Psoas muscle (tissue), 7 donors: ENCODE measurements at regions not wholly inside any gene's neighbourhood (a gene's known extent, or its start where the extent isn't known, plus 50 kb on each side); places are given as distances from the start of the nearest gene placed in this dataset.

Experiments
- ATAC-seq, 4 donors: fragments of 200-7000 bp; cut with Tn5 transposase; one replicate each; pipeline ENCODE4 v1.9.1; 2020; ENCODE audit warnings: moderate library complexity in 3 of 4, mild to moderate bottlenecking in 2 of 4
- DNase-seq, 2 donors: peaks; one replicate each; pipeline ENCODE4 v3.0.0-alpha.2; 2020
- H3K27ac ChIP-seq: fragments of 200-600 bp; one replicate; pipeline ENCODE4 v1.8.0; 2022
- H3K27me3 ChIP-seq, 3 donors: fragments of 200-600 bp in 1 of 3; one replicate each; pipeline versions ENCODE4 v1.6.1 to v1.8.0; 2013 to 2022; ENCODE audit warnings: low read length in 2 of 3, mild to moderate bottlenecking in 2 of 3, moderate library complexity in 1 of 3; ENCODE audit not compliant: insufficient read depth in 3 of 3
- H3K36me3 ChIP-seq, 2 donors: fragments of 200-600 bp in 1 of 2; one replicate each; pipeline versions ENCODE4 v1.6.1 to v1.8.0; 2013 to 2022; ENCODE audit warnings: low read depth in 1 of 2, mild to moderate bottlenecking in 1 of 2, moderate library complexity in 1 of 2; ENCODE audit not compliant: insufficient read depth in 1 of 2
- H3K4me1 ChIP-seq: fragments of 200-600 bp; one replicate; pipeline ENCODE4 v1.8.0; 2022
- H3K4me3 ChIP-seq: fragments of 200-600 bp; one replicate; pipeline ENCODE4 v1.8.0; 2022; ENCODE audit warnings: mild to moderate bottlenecking
- H3K9me3 ChIP-seq: fragments of 200-600 bp; one replicate; pipeline ENCODE4 v1.8.0; 2022
- WGBS, 3 donors: extraction: QIAGEN DNeasy Blood & Tissue Kit; methylation state at CpG; one replicate each; pipeline versions ENCODE4 v1.1.6 to v1.1.7; 2013; 5-methylcytosine and 5-hydroxymethylcytosine counted together
- intact Hi-C, 2 donors: fragments of 100-400 bp; cut with DNase I; formaldehyde crosslinking; loops; one replicate each; pipeline versions ENCODE4 v1.11.0 to v1.14.2; 2022
- TF ChIP-seq, protein P1 (sequence below): fragments of 200-600 bp; IDR thresholded peaks from one replicate; pipeline ENCODE4 v1.8.0; 2022; ENCODE audit warnings: antibody characterized with exemption
- donor health status: healthy with polysubstance abuse.
- donor health status: DM: no; HTN: no; CAD: no; lungs with moderate emphysema.
- donor health status: Bipolar disorder and iron deficiency.
- donor health status: healthy.
- donor health status: DM: yes; HTN: yes; CAD: no.
- donor health status: DM: no; HTN: no; CAD: no.
- donor health status: DM: yes; HTN: yes; CAD: no.

DNA sequence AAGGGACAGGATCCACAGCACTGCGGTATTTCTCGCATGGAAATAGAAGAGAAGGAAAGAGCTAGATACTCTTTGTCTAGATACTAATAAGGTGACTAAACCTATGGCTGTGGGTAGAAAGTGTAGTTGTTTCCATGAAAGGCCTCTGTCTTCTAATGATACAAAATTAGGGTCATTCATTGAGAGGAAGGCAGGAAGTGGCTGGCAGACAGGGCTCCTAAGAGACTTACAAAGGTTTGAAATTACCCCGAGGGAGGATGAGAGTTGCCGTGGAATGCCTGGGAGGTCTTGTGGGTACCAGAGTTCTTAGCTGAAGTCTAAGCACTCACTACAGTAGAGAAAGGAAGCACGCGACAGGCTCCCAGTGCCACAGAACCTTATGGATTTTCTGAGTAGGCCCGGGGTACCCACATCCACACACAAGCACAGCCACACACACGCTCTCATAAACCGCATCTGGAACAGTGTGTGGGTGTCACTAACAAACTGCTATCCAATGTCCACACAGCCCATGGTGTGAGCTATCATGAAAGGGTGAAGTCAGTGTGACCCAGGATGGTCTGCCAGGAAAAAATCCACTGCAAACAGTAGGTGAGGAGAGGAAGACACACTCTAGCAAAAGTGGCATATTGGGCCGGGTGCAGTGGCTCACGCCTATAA is 221.4 kb downstream of the FAM43A start:
- ATAC-seq (no peak), DNase-seq (no peak)
- H3K4me3 ChIP-seq: no peak overlapping the region
- no peaks in the 10 kb centered on the region for H3K4me1 ChIP-seq
- no peaks in the 10 kb centered on the region for H3K27me3 ChIP-seq
- intact Hi-C loops: no loop called here
- 73 to 91% (median 90%) methylated on average over 11 of the region's 11 CpGs for WGBS, 3 donors
- TF ChIP-seq, protein P1, sequence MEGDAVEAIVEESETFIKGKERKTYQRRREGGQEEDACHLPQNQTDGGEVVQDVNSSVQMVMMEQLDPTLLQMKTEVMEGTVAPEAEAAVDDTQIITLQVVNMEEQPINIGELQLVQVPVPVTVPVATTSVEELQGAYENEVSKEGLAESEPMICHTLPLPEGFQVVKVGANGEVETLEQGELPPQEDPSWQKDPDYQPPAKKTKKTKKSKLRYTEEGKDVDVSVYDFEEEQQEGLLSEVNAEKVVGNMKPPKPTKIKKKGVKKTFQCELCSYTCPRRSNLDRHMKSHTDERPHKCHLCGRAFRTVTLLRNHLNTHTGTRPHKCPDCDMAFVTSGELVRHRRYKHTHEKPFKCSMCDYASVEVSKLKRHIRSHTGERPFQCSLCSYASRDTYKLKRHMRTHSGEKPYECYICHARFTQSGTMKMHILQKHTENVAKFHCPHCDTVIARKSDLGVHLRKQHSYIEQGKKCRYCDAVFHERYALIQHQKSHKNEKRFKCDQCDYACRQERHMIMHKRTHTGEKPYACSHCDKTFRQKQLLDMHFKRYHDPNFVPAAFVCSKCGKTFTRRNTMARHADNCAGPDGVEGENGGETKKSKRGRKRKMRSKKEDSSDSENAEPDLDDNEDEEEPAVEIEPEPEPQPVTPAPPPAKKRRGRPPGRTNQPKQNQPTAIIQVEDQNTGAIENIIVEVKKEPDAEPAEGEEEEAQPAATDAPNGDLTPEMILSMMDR: no peak
- no peak overlapping the region for H3K27ac ChIP-seq
- H3K9me3 ChIP-seq: no peaks in the 10 kb centered on the region
- no peaks in the 10 kb centered on the region for H3K36me3 ChIP-seq

DNA sequence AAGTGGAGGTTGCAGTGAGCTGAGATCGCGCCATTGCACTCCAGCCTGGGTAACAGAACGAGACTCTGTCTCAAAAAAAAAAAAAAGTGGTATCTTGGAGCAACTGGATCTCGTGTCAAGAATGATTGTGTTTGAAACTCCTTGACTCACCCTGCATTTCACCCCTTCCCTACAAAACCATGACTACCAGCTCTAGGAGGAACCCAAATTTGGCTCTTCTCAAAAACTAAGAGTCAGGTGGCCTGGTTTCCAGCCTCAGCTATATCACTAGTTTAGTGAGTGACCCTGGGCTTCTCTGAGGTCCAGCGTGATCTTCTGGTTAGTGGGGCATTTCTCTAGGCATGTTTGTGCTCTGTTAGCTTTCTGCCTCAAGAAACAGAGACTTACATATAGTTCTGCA is 222.1 kb downstream of the FAM43A start:
- Histone ChIP-seq H3K36me3 (no peaks in the 10 kb centered on the region), H3K9me3 (no peaks in the 10 kb centered on the region), H3K27me3 (no peaks in the 10 kb centered on the region), H3K27ac (no peak overlapping the region), H3K4me3 (no peak overlapping the region), H3K4me1 (no peaks in the 10 kb centered on the region)
- intact Hi-C loops: no loop called here
- ATAC-seq (no peak), DNase-seq (no peak)
- WGBS, 3 donors: 57 to 98% (median 97%) methylated on average over 5 of the region's 5 CpGs
- TF ChIP-seq, protein P1: no peak

DNA sequence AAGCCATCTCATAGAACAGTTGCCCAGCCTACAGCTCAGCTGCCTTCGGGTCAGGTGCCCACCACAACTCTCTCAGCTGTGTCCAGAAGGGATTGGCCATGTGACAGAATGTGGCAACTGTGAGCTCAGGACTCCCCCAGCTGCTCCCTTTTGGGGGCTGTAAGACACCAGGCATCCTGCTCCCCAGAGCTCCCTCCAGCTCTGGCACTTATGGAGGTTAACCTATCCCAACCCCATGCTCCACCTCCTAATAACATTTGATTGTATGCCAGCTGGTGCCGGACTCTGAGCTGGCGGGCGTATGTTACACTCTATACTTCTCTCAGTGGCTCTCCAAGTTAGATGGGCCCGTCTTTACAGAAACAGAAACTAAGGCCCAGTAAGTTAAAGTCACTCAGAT is 222.8 kb downstream of the FAM43A start:
- H3K27me3 ChIP-seq: no peaks in the 10 kb centered on the region
- no peaks in the 10 kb centered on the region for H3K9me3 ChIP-seq
- no peak for ATAC-seq
- no peak overlapping the region for H3K4me3 ChIP-seq
- no peaks in the 10 kb centered on the region for H3K4me1 ChIP-seq
- H3K36me3 ChIP-seq: no peaks in the 10 kb centered on the region
- 53 to 64% (median 64%) methylated on average over 5 of the region's 5 CpGs for WGBS, 3 donors
- TF ChIP-seq, protein P1: no peak
- DNase-seq: no peak
- intact Hi-C loops: no loop called here
- no peak overlapping the region for H3K27ac ChIP-seq

DNA sequence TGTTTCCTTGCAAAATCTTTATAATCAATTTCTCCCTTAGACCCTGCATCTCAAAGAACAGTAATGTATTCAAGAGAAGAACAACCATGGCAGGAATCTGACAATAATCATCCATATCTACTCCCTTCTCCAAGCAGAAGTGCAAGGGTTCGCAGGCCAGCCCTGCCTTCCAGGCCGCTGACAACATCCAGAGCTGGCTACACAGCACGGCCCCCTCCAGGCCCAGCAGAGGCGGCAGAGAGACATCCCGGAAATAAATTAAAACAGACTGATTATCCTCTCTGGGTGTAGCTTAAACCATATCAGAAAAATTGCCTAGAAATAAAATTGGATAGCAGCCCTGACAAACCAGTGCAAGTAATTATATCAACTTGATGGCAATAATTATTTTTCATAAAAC is 223.3 kb downstream of the FAM43A start:
- intact Hi-C loops: no loop called here
- no peaks in the 10 kb centered on the region for H3K27me3 ChIP-seq
- no peaks in the 10 kb centered on the region for H3K36me3 ChIP-seq
- ATAC-seq (no peak), DNase-seq (no peak)
- H3K4me1 ChIP-seq: no peaks in the 10 kb centered on the region
- TF ChIP-seq, protein P1: no peak
- H3K4me3 ChIP-seq: no peak overlapping the region
- H3K9me3 ChIP-seq: no peaks in the 10 kb centered on the region
- H3K27ac ChIP-seq: no peak overlapping the region
- WGBS, 3 donors: 74 to 85% (median 80%) methylated on average over 5 of the region's 5 CpGs

DNA sequence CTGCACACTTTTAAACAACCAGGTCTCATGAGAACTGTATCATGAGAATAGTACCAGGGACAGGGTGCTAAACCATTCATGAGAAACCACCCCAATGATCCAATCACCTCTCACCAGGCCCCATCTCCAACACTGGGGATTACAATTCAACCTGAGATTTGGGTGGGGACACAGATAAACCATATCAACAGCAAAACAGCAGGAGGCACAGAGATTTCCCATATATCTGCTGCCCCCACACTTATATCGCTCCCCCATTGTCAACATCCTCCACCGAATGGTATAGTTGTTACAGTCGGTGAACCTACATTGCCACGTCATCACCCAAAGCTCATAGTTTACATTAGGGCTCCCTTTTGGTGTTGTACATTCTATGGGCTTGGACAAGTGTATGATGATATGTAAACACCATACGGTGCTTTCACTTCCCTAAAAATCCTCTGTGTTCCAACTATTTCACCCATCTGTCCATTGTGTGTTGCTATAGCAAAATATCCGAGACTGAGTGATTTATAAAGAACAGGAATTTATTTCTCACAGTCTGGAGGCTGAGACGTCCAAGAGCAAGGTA is 224.8 kb downstream of the FAM43A start:
- no peak for DNase-seq
- H3K36me3 ChIP-seq: no peaks in the 10 kb centered on the region
- 85 to 92% (median 88%) methylated on average over 7 of the region's 7 CpGs for WGBS, 3 donors
- TF ChIP-seq, protein P1: no peak
- ATAC-seq: no peak
- no peaks in the 10 kb centered on the region for H3K9me3 ChIP-seq
- intact Hi-C loops: no loop called here
- no peak overlapping the region for H3K27ac ChIP-seq
- no peaks in the 10 kb centered on the region for H3K4me1 ChIP-seq
- no peak overlapping the region for H3K4me3 ChIP-seq
- no peaks in the 10 kb centered on the region for H3K27me3 ChIP-seq
